Small intestine (tissue), 7 donors: ENCODE measurements at regions not wholly inside any gene's neighbourhood (a gene's known extent, or its start where the extent isn't known, plus 50 kb on each side); places are given as distances from the start of the nearest gene placed in this dataset.

Experiments used
- DNase-seq, 2 donors: peaks; one replicate each; pipeline versions ENCODE4 v3.0.0 to v3.0.0-alpha.2; 2013
- FAIRE-seq: peaks from 2 replicates; lab custom pipeline; 2012; peaks lifted over from hg19 to GRCh38; lab: Jason Lieb, UNC
- H3K27ac ChIP-seq, 3 donors: one replicate each; pipeline ENCODE4 v1.5.1; 2013; ENCODE audit warnings: low read length in 2 of 3, mild to moderate bottlenecking in 2 of 3, control low read depth in 1 of 3, inconsistent platforms in 1 of 3, low read depth in 1 of 3, moderate library complexity in 1 of 3
- H3K27me3 ChIP-seq, 3 donors: one replicate each; pipeline ENCODE4 v1.6.1; 2013; ENCODE audit warnings: low read length in 3 of 3, inconsistent platforms in 1 of 3; ENCODE audit not compliant: control insufficient read depth in 3 of 3, insufficient read depth in 3 of 3
- H3K36me3 ChIP-seq, 3 donors: one replicate each; pipeline ENCODE4 v1.6.1; 2013; ENCODE audit warnings: low read length in 3 of 3, inconsistent platforms in 1 of 3, low read depth in 1 of 3, mild to moderate bottlenecking in 1 of 3, moderate library complexity in 1 of 3; ENCODE audit not compliant: control insufficient read depth in 3 of 3, insufficient read depth in 2 of 3
- H3K4me1 ChIP-seq, 3 donors: one replicate each; pipeline ENCODE4 v1.6.1; 2013; ENCODE audit warnings: low read length in 2 of 3, inconsistent platforms in 1 of 3, low read depth in 1 of 3, mild to moderate bottlenecking in 1 of 3, moderate library complexity in 1 of 3; ENCODE audit not compliant: control insufficient read depth in 3 of 3, insufficient read depth in 2 of 3
- H3K4me3 ChIP-seq, 3 donors: one replicate each; pipeline ENCODE4 v1.5.1; 2013; ENCODE audit warnings: low read length in 3 of 3, control low read depth in 1 of 3, inconsistent platforms in 1 of 3, low read depth in 1 of 3, mild to moderate bottlenecking in 1 of 3, moderate library complexity in 1 of 3
- H3K9me3 ChIP-seq, 2 donors: one replicate each; pipeline ENCODE4 v1.6.1; 2013; ENCODE audit warnings: low read depth in 1 of 2, low read length in 1 of 2; ENCODE audit not compliant: control insufficient read depth in 2 of 2, insufficient read depth in 1 of 2
- WGBS, 3 donors: extraction: QIAGEN DNeasy Blood & Tissue Kit; methylation state at CpG; one replicate each; pipeline ENCODE4 v1.1.7; 2013; 5-methylcytosine and 5-hydroxymethylcytosine counted together
- donor health status: healthy with polysubstance abuse.
- donor health status: control.
- donor health status: control.
- donor health status: Bipolar disorder and iron deficiency.
- donor health status: healthy.

DNA sequence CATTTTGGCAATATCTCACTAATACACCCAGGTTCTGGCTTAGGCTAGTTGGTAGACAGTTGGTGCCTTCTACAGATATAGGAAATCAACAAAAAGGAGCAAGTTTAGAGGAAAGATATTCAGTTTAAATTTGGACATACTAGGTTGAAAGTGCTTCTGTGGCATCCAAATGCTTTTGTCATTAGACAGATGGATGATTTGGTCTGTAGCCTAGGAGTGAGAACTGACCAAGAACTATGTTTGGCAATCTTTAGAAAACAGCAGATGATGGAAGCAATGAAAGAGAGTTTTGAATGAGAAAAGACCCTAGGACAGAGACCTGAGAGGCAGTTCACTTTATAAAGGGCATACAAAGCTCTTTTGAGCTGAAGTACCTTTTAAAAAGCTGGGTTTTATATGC, 201.3 kb upstream of the FSHR start:
- FAIRE-seq (no peak), DNase-seq (no peak)
- Histone ChIP-seq H3K27me3 (no peaks in the 10 kb centered on the region), H3K9me3 (no peaks in the 10 kb centered on the region), H3K4me3 (no peak overlapping the region), H3K36me3 (no peaks in the 10 kb centered on the region), H3K27ac (no peak overlapping the region), H3K4me1 (no peaks in the 10 kb centered on the region)

DNA sequence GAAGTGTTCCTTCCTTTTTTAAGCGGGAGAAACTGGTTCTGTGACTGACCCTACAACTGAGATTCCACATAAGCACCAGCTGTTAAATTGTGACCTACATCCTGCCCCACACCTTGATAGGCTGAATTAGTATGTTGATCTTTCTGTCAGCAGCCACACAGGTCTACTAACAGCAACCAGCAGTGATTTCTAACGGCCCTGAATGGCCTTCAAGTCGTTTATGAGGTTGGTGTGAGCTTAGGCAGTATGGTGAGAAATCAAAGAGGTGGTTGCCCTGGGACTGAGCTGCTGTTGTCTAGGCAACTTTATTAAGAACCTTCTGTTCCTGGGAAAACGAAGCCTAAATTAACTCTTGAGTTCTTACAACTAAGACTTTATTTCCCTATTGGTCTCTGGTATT, 197.2 kb upstream of the FSHR start:
- H3K4me3 ChIP-seq, result no peak overlapping the region
- no peaks in the 10 kb centered on the region for H3K4me1 ChIP-seq
- no peak overlapping the region for H3K27ac ChIP-seq
- WGBS, 3 donors, result 23 to 35% (median 32%) methylated on average over 4 of the region's 4 CpGs
- DNase-seq (no peak), FAIRE-seq (no peak)
- no peaks in the 10 kb centered on the region for H3K36me3 ChIP-seq
- no peaks in the 10 kb centered on the region for H3K27me3 ChIP-seq
- H3K9me3 ChIP-seq, result no peaks in the 10 kb centered on the region

DNA sequence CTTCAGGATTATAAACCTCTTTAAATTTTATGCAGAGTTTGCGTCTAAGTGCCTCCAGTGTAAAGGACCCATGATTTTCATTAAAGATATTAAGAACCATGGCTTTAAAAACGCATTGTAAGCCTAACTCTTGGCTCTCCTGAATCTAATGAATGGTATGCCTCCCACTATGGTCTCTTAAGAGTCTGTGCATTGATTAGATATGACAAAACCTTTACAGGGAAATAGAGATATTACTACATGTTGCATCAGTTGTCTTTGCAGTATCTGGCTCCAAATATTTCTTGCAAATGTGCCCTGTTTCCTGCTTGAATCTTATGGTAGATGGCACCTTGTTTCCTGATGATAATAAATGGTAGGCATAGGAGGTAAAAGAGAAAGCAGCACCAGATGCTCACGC, 189.3 kb upstream of the FSHR start:
- FAIRE-seq, result no peak
- no peak overlapping the region for H3K27ac ChIP-seq
- no peaks in the 10 kb centered on the region for H3K27me3 ChIP-seq
- no peak overlapping the region for H3K4me3 ChIP-seq
- no peaks in the 10 kb centered on the region for H3K4me1 ChIP-seq
- no peaks in the 10 kb centered on the region for H3K36me3 ChIP-seq
- no peak for DNase-seq
- 78 to 87% (median 80%) methylated on average over 3 of the region's 3 CpGs for WGBS, 3 donors
- no peaks in the 10 kb centered on the region for H3K9me3 ChIP-seq

DNA sequence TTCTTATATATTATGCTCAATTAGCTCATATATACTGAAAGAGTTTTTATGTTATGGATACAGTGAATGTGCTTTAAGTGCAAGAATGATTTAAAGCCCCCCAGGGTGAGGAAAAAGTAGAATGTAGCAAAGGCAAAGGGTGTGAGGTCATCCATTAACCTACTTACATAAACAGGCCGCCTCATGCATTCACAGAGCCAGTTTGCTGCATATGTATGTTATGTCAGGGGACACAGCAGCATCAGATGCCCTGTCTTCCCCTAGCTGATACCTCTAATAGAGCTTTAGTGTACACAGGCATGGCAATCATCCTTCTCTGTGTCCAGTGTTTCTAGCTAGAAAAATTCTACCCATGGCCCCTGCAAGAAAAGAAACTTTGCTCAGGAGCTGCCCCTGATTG, 187.8 kb upstream of the FSHR start:
- H3K9me3 ChIP-seq, result no peaks in the 10 kb centered on the region
- no peak overlapping the region for H3K4me3 ChIP-seq
- no peaks in the 10 kb centered on the region for H3K4me1 ChIP-seq
- H3K36me3 ChIP-seq, result no peaks in the 10 kb centered on the region
- FAIRE-seq (no peak), DNase-seq (no peak)
- H3K27me3 ChIP-seq, result no peaks in the 10 kb centered on the region
- no peak overlapping the region for H3K27ac ChIP-seq
- 56 to 76% (median 72%) methylated on average over 1 of the region's 1 CpG for WGBS, 3 donors

DNA sequence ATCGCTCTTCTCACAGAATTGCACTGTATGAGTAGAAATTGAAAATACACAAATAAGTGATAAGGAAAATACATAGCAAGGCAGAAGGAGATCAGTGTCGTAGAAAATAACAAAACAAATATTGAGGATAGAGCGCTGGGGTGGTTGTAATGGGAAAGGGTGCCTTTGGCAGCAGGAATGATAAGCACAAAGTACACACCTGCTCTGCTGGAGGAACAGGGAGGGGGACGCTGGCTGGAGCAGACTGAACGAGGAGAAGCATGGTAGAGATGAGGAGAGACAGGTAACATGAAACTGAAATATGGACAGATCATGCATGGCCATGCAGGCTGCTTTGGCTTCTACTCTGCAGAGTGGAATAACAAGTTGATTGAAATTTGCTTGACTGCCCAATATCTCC, 181.2 kb upstream of the FSHR start:
- Histone ChIP-seq H3K27ac (no peak overlapping the region), H3K4me3 (no peak overlapping the region), H3K9me3 (no peaks in the 10 kb centered on the region), H3K36me3 (no peaks in the 10 kb centered on the region), H3K27me3 (no peaks in the 10 kb centered on the region), H3K4me1 (no peaks in the 10 kb centered on the region)
- DNase-seq (no peak), FAIRE-seq (no peak)
- 14 to 58% (median 26%) methylated on average over 5 of the region's 5 CpGs for WGBS, 3 donors

DNA sequence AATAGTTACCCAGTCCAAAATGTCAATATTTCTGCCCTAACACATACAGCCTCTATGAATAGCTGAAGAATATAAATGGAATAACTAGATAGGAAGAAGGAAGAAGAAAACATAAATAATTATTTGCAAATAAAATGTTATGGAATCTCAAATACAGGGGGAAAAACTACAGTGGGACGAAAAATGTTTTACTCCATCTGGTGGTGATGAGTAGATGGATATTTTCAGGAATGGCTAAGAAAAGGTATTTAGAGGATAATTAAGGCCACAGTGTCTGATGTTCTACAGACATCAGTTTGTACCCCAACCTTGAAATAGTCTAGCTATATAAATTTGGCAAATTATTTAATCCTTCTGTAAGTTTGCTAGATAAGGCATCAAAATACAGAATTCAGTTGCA, 178.1 kb upstream of the FSHR start:
- no peak for DNase-seq
- no peaks in the 10 kb centered on the region for H3K4me1 ChIP-seq
- no peak overlapping the region for H3K4me3 ChIP-seq
- FAIRE-seq, result no peak
- no peaks in the 10 kb centered on the region for H3K9me3 ChIP-seq
- no peak overlapping the region for H3K27ac ChIP-seq
- 80 to 88% (median 84%) methylated on average over 1 of the region's 1 CpG for WGBS, 3 donors
- no peaks in the 10 kb centered on the region for H3K36me3 ChIP-seq
- no peaks in the 10 kb centered on the region for H3K27me3 ChIP-seq

DNA sequence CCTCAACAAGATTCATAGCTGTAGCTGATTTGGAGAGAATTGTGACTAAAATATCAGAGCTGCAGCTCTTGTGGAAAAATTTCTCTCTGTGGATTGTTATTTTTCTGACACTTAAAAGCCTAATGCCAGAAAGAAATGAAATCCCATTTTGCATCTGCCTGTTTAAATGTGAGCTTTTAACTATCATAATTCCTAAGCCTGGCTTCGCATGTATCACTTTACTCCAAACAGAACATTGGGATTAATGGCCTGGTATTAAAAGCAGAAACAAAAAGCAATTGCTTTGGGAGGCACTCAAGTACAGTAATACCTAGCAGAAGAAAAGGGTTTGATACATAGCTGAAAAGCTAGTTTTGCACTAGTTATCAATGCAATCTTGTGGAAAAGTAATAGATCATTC, 164.2 kb upstream of the FSHR start:
- no peak overlapping the region for H3K4me3 ChIP-seq
- 60 to 80% (median 76%) methylated on average over 1 of the region's 1 CpG for WGBS, 3 donors
- DNase-seq (no peak), FAIRE-seq (no peak)
- H3K9me3 ChIP-seq, result peaks cover 0 to 2% of the 10 kb centered on the region in 2 donors
- H3K36me3 ChIP-seq, result no peaks in the 10 kb centered on the region
- no peak overlapping the region for H3K27ac ChIP-seq
- no peaks in the 10 kb centered on the region for H3K4me1 ChIP-seq
- no peaks in the 10 kb centered on the region for H3K27me3 ChIP-seq

DNA sequence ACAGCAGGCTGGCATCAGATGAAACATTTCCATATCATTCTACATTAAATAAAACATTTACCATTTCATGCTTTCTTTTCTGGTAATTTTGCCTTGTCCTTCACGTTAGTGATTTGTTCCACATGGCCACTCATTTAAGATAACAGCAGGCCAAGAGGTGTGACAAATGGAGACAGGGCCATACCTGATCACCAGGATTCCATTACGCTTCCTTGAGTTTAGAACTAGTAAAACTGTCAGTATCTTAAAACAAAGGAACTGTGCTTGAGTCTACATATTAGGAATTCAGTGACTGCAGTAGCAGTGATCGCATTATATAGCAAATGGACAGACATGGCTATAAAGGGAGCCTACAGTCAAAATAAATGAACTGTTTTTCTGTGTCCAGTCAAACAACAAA, 155.1 kb upstream of the FSHR start:
- FAIRE-seq, result no peak
- H3K27me3 ChIP-seq, result no peaks in the 10 kb centered on the region
- no peaks in the 10 kb centered on the region for H3K36me3 ChIP-seq
- H3K4me3 ChIP-seq, result no peak overlapping the region
- H3K27ac ChIP-seq, result no peak overlapping the region
- DNase-seq, result no peak
- no peaks in the 10 kb centered on the region for H3K4me1 ChIP-seq
- H3K9me3 ChIP-seq, result no peaks in the 10 kb centered on the region
- WGBS, 3 donors, result 68 to 76% (median 69%) methylated on average over 3 of the region's 3 CpGs

DNA sequence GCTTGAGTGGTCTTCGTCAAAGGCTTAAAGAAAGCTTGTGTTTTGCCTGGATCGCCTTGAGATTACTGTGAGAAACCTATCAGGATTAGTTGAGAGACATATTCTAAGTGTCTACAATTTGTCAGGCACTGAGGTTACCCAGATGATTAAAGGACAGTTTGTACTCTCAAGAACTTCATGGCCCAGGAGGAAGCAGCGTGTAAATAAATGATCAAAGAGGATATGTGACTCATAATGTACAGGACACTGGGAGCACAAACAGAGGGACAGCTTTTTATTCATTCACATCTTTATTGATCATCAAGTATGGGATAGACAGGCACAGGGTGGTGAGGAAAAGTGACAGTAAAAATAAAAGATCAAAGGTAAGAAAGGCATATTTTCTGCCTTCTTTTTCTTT, 152.6 kb upstream of the FSHR start:
- Histone ChIP-seq H3K4me1 (no peaks in the 10 kb centered on the region), H3K4me3 (no peak overlapping the region), H3K27ac (peak overlapping the region in 1 of 3 donors; percentile 21), H3K27me3 (no peaks in the 10 kb centered on the region), H3K36me3 (no peaks in the 10 kb centered on the region), H3K9me3 (no peaks in the 10 kb centered on the region)
- FAIRE-seq, result no peak
- 43 to 54% (median 50%) methylated on average over 3 of the region's 3 CpGs for WGBS, 3 donors
- peak in 1 of 2 donors; percentile 1 for DNase-seq
